B cell (primary cell): ENCODE measurements at regions not wholly inside any gene's neighbourhood (a gene's known extent, or its start where the extent isn't known, plus 50 kb on each side); places are given as distances from the start of the nearest gene placed in this dataset.

Experiments
- ATAC-seq: fragments of 200-7000 bp; cut with Tn5 transposase; one replicate; pipeline ENCODE4 v1.10.0; 2021; ENCODE audit warnings: low read depth, mild to moderate bottlenecking, moderate number of reproducible peaks, moderate library complexity
- CTCF ChIA-PET: fragments of 350-600 bp; sonication (Branson Sonifier 250); formaldehyde crosslinking; loops from one replicate; lab custom pipeline; 2021; ENCODE audit warnings: antibody characterized with exemption, inconsistent platforms; lab: Charles Lee
- POLR2A ChIA-PET: fragments of 350-600 bp; sonication (Branson Sonifier 250); formaldehyde crosslinking; loops from one replicate; lab custom pipeline; 2021; ENCODE audit warnings: antibody characterized with exemption; lab: Charles Lee
- DNase-seq: peaks from one replicate; pipeline ENCODE4 v3.0.0; 2013
- H2AFZ ChIP-seq: 2 replicates; pipeline ENCODE4 v1.6.1; 2012; ENCODE audit warnings: mild to moderate bottlenecking, low read depth, low read length; ENCODE audit not compliant: insufficient read depth, poor library complexity, severe bottlenecking
- H3K27ac ChIP-seq, 2 donors: 1 replicate in 1 of 2; 2 replicates in 1 of 2; pipeline ENCODE4 v1.5.1; 2012 to 2013; ENCODE audit warnings: low read length in 2 of 2, mild to moderate bottlenecking in 2 of 2, moderate library complexity in 1 of 2
- H3K27me3 ChIP-seq, 4 experiments: fragments of 200-600 bp in 1 of 4; sonication (generic) in 1 of 4; replicated peaks in 1 of 4; 1 replicate in 2 of 4; 2 replicates in 2 of 4; pipeline versions ENCODE4 v1.6.1 to v1.7.0; 2013 to 2016; ENCODE audit warnings: low read length in 3 of 4, mild to moderate bottlenecking in 2 of 4, mixed read lengths in 1 of 4, moderate library complexity in 1 of 4; ENCODE audit not compliant: insufficient read depth in 4 of 4, control insufficient read depth in 3 of 4; ENCODE audit errors: control extremely low read depth in 1 of 4
- H3K36me3 ChIP-seq, 2 experiments: replicated peaks in 1 of 2; 1 replicate in 1 of 2; 2 replicates in 1 of 2; pipeline versions ENCODE4 v1.6.1 to v1.7.1; 2013; ENCODE audit warnings: low read length in 1 of 2; ENCODE audit not compliant: insufficient read depth in 2 of 2, control insufficient read depth in 1 of 2; ENCODE audit errors: control extremely low read depth in 1 of 2, extremely low read depth in 1 of 2
- H3K4me1 ChIP-seq, 2 donors: fragments of 200-600 bp in 1 of 2; sonication (generic) in 1 of 2; 1 replicate in 1 of 2; 2 replicates in 1 of 2; pipeline versions ENCODE4 v1.5.1 to v1.6.1; 2013 to 2017; ENCODE audit warnings: low read length in 2 of 2; ENCODE audit not compliant: control insufficient read depth in 2 of 2, insufficient read depth in 2 of 2
- H3K4me2 ChIP-seq: replicated peaks from 2 replicates; pipeline ENCODE3; 2012; ENCODE audit warnings: mild to moderate bottlenecking, low read depth, low read length; ENCODE audit not compliant: poor library complexity, severe bottlenecking
- H3K4me3 ChIP-seq, 5 experiments: fragments of 200-600 bp in 1 of 5; sonication (generic) in 1 of 5; 1 replicate in 3 of 5; 2 replicates in 2 of 5; pipeline versions ENCODE4 v1.5.1 to v1.7.0; 2011 to 2016; ENCODE audit warnings: low read length in 4 of 5, mild to moderate bottlenecking in 4 of 5, low read depth in 2 of 5, control low read depth in 1 of 5, moderate library complexity in 1 of 5; ENCODE audit not compliant: insufficient read depth in 1 of 5; ENCODE audit errors: control extremely low read depth in 1 of 5, extremely low read depth in 1 of 5
- H3K79me2 ChIP-seq: fragments of 200-600 bp; sonication (generic); one replicate; pipeline ENCODE4 v1.6.0; 2016; ENCODE audit warnings: low read length; ENCODE audit not compliant: control insufficient read depth, insufficient read depth
- H3K9ac ChIP-seq: fragments of 200-600 bp; sonication (generic); 2 replicates; pipeline ENCODE4 v1.6.1; 2017; ENCODE audit warnings: mild to moderate bottlenecking, low read length, moderate library complexity
- H3K9me3 ChIP-seq, 3 donors: one replicate each; pipeline versions ENCODE4 v1.6.1 to v1.7.1; 2013; ENCODE audit warnings: low read length in 2 of 3; ENCODE audit not compliant: control insufficient read depth in 2 of 3, insufficient read depth in 1 of 3; ENCODE audit errors: control extremely low read depth in 1 of 3
- H4K20me1 ChIP-seq: 2 replicates; pipeline ENCODE4 v1.6.0; 2012; ENCODE audit warnings: mild to moderate bottlenecking, low read length; ENCODE audit not compliant: insufficient read depth, control insufficient read depth, poor library complexity, severe bottlenecking
- H3K27ac Mint-ChIP-seq: one replicate; pipeline ENCODE4 v1.8.0; 2021; ENCODE audit warnings: mixed read lengths
- H3K27me3 Mint-ChIP-seq: one replicate; pipeline ENCODE4 v1.8.0; 2021; ENCODE audit warnings: mixed read lengths
- H3K4me1 Mint-ChIP-seq: one replicate; pipeline ENCODE4 v1.8.0; 2021; ENCODE audit warnings: mixed read lengths
- H3K4me3 Mint-ChIP-seq: one replicate; pipeline ENCODE4 v1.8.0; 2021; ENCODE audit warnings: mixed read lengths
- H3K9me3 Mint-ChIP-seq: one replicate; pipeline ENCODE4 v1.8.0; 2022; ENCODE audit warnings: mixed read lengths; ENCODE audit not compliant: insufficient read depth
- CTCF ChIP-seq: fragments of 200-600 bp; IDR thresholded peaks from one replicate; pipeline ENCODE4 v1.8.0; 2022; ENCODE audit warnings: antibody characterized with exemption, mild to moderate bottlenecking
- EZH2 ChIP-seq: IDR thresholded peaks from 2 replicates; pipeline ENCODE4 v1.6.1; 2012; ENCODE audit warnings: borderline replicate concordance, low read depth, mild to moderate bottlenecking, moderate library complexity, low read length; ENCODE audit not compliant: insufficient read depth, poor library complexity, severe bottlenecking
- WGBS: methylation state at CpG from one replicate; pipeline ENCODE4 v1.1.5; 2013; ENCODE audit warnings: missing lambda C conversion rate; ENCODE audit not compliant: insufficient coverage; 5-methylcytosine and 5-hydroxymethylcytosine counted together
- intact Hi-C: fragments of 100-400 bp; cut with micrococcal nuclease; formaldehyde crosslinking; loops from one replicate; pipeline ENCODE4 v1.10.0; 2022

- WGBS = 83% methylated on average over 2 of the region's 2 CpGs
- intact Hi-C loops = no loop called here
- Mint-ChIP-seq H3K27me3 (no peaks in the 10 kb centered on the region), H3K9me3 (no peaks in the 10 kb centered on the region), H3K4me1 (no peaks in the 10 kb centered on the region), H3K27ac (no peak overlapping the region), H3K4me3 (no peak overlapping the region)
- Histone ChIP-seq H3K4me2 (no peak overlapping the region), H3K9me3 (no peaks in the 10 kb centered on the region), H3K4me1 (no peaks in the 10 kb centered on the region), H3K79me2 (no peaks in the 10 kb centered on the region), H3K27me3 (no peaks in the 10 kb centered on the region), H3K9ac (no peak overlapping the region), H4K20me1 (no peaks in the 10 kb centered on the region), H3K4me3 (no peak overlapping the region), H2AFZ (no peak overlapping the region), H3K36me3 (no peaks in the 10 kb centered on the region), H3K27ac (no peak overlapping the region)
- DNase-seq = no peak
- TF ChIP-seq CTCF (no peak), EZH2 (no peak)
- ATAC-seq = no peak
- POLR2A ChIA-PET = no interaction called here
- CTCF ChIA-PET = no interaction called here
Observed at GRCh38 chr13:107665926-107666458, 549.3 kb downstream of the LIG4 start.

GRCh38 chr13:107650081-107650701 lies 565.1 kb downstream of the LIG4 start:
- Histone ChIP-seq H3K4me3 (no peak overlapping the region), H3K9ac (no peak overlapping the region), H3K27me3 (no peaks in the 10 kb centered on the region), H3K4me1 (no peaks in the 10 kb centered on the region), H2AFZ (no peak overlapping the region), H3K27ac (no peak overlapping the region), H4K20me1 (no peaks in the 10 kb centered on the region), H3K4me2 (no peak overlapping the region), H3K36me3 (no peaks in the 10 kb centered on the region), H3K9me3 (no peaks in the 10 kb centered on the region), H3K79me2 (no peaks in the 10 kb centered on the region)
- Mint-ChIP-seq H3K27ac (no peak overlapping the region), H3K4me3 (no peak overlapping the region), H3K4me1 (no peaks in the 10 kb centered on the region), H3K9me3 (no peaks in the 10 kb centered on the region), H3K27me3 (no peaks in the 10 kb centered on the region)
- TF ChIP-seq CTCF (peak; percentile 32), EZH2 (no peak)
- ChIA-PET POLR2A (no interaction called here), CTCF (no interaction called here)
- 23% methylated on average over 7 of the region's 15 CpGs for WGBS
- ATAC-seq (no peak), DNase-seq (no peak)
- intact Hi-C loops = no loop called here
